RWPE2 (cell line): ENCODE measurements at regions not wholly inside any gene's neighbourhood (a gene's known extent, or its start where the extent isn't known, plus 50 kb on each side); places are given as distances from the start of the nearest gene placed in this dataset.

Source experiments
- ATAC-seq: fragments of 200-7000 bp; cut with Tn5 transposase; 3 replicates; pipeline ENCODE4 v1.9.1; 2021; ENCODE audit warnings: low read depth
- DNase-seq: peaks from one replicate; pipeline ENCODE4 v3.0.0-alpha.2; 2020; ENCODE audit warnings: low spot score
- H3K27ac ChIP-seq: fragments of 450-650 bp; 2 replicates; pipeline ENCODE4 v1.5.1; 2017; ENCODE audit warnings: mild to moderate bottlenecking; ENCODE audit not compliant: poor library complexity, severe bottlenecking
- H3K27me3 ChIP-seq: fragments of 250-450 bp; sonication (Bioruptor Pico); 2 replicates; pipeline ENCODE4 v1.5.1; 2021; ENCODE audit warnings: mild to moderate bottlenecking, moderate library complexity; ENCODE audit not compliant: insufficient read depth, poor library complexity, severe bottlenecking
- H3K36me3 ChIP-seq: fragments of 250-450 bp; sonication (Bioruptor Pico); 2 replicates; pipeline ENCODE4 v1.5.1; 2020; ENCODE audit warnings: low read depth, mild to moderate bottlenecking, moderate library complexity
- H3K4me1 ChIP-seq: fragments of 250-450 bp; sonication (Bioruptor Pico); 2 replicates; pipeline ENCODE4 v1.5.1; 2021; ENCODE audit warnings: mild to moderate bottlenecking, moderate library complexity; ENCODE audit not compliant: insufficient read depth, poor library complexity, severe bottlenecking
- H3K4me3 ChIP-seq: fragments of 250-450 bp; sonication (Bioruptor Pico); 2 replicates; pipeline ENCODE4 v1.5.1; 2021; ENCODE audit warnings: mild to moderate bottlenecking, moderate library complexity; ENCODE audit not compliant: severe bottlenecking
- H3K9me3 ChIP-seq: fragments of 250-450 bp; sonication (Bioruptor Pico); 2 replicates; pipeline ENCODE4 v1.5.1; 2021; ENCODE audit warnings: mild to moderate bottlenecking, moderate library complexity; ENCODE audit not compliant: severe bottlenecking
- CTCF ChIP-seq: fragments of 450-650 bp; IDR thresholded peaks from one replicate; pipeline ENCODE4 v1.5.1; 2017; ENCODE audit warnings: mild to moderate bottlenecking, moderate library complexity; ENCODE audit not compliant: poor library complexity, severe bottlenecking

- Histone ChIP-seq H3K9me3 (no peaks in the 10 kb centered on the region), H3K4me1 (no peaks in the 10 kb centered on the region), H3K27ac (no peak overlapping the region), H3K27me3 (no peaks in the 10 kb centered on the region), H3K4me3 (no peak overlapping the region), H3K36me3 (no peaks in the 10 kb centered on the region)
- no peak for ATAC-seq
- DNase-seq = no peak
- no peak for TF ChIP-seq CTCF
Measured at GRCh38 chr2:57798346-57798745, 248.3 kb upstream of the VRK2 start.

- DNase-seq (no peak), ATAC-seq (no peak)
- H3K27ac ChIP-seq = no peak overlapping the region
- no peak overlapping the region for H3K4me3 ChIP-seq
- no peaks in the 10 kb centered on the region for H3K9me3 ChIP-seq
- TF ChIP-seq CTCF = no peak
- no peaks in the 10 kb centered on the region for H3K27me3 ChIP-seq
- no peaks in the 10 kb centered on the region for H3K4me1 ChIP-seq
- no peaks in the 10 kb centered on the region for H3K36me3 ChIP-seq
Measured at GRCh38 chr2:57802243-57802642, 244.4 kb upstream of the VRK2 start.

- Histone ChIP-seq H3K36me3 (no peaks in the 10 kb centered on the region), H3K27ac (no peak overlapping the region), H3K4me1 (no peaks in the 10 kb centered on the region), H3K9me3 (no peaks in the 10 kb centered on the region), H3K27me3 (no peaks in the 10 kb centered on the region), H3K4me3 (no peak overlapping the region)
- DNase-seq (no peak), ATAC-seq (no peak)
- no peak for TF ChIP-seq CTCF
Measured at GRCh38 chr2:57804971-57805370, 241.6 kb upstream of the VRK2 start.

GRCh38 chr2:57806449-57806968, 240.1 kb upstream of the VRK2 start:
- no peaks in the 10 kb centered on the region for H3K36me3 ChIP-seq
- H3K9me3 ChIP-seq = no peaks in the 10 kb centered on the region
- no peak for TF ChIP-seq CTCF
- no peak for ATAC-seq
- no peaks in the 10 kb centered on the region for H3K27me3 ChIP-seq
- DNase-seq = no peak
- no peak overlapping the region for H3K4me3 ChIP-seq
- H3K27ac ChIP-seq = no peak overlapping the region
- no peaks in the 10 kb centered on the region for H3K4me1 ChIP-seq

GRCh38 chr2:57809230-57809629, 237.4 kb upstream of the VRK2 start:
- H3K4me1 ChIP-seq = no peaks in the 10 kb centered on the region
- ATAC-seq = no peak
- no peaks in the 10 kb centered on the region for H3K27me3 ChIP-seq
- no peak for DNase-seq
- H3K9me3 ChIP-seq = no peaks in the 10 kb centered on the region
- no peak for TF ChIP-seq CTCF
- no peak overlapping the region for H3K27ac ChIP-seq
- no peaks in the 10 kb centered on the region for H3K36me3 ChIP-seq
- no peak overlapping the region for H3K4me3 ChIP-seq
